Nephron progenitor cell (in vitro differentiated cells): ENCODE measurements at regions not wholly inside any gene's neighbourhood (a gene's known extent, or its start where the extent isn't known, plus 50 kb on each side); places are given as distances from the start of the nearest gene placed in this dataset.
A peak's percentile ranks its signal among the peaks of the same experiment; 100 is the strongest.
"Not testable (repeated sequence)": the region's sequence is repeated elsewhere in the genome, so short reads cannot be mapped to it uniquely, and the experiment has no call there.

Source experiments
- DNase-seq: peaks from one replicate; pipeline ENCODE4 v3.0.0; 2021
- H3K27ac Mint-ChIP-seq: 2 replicates; pipeline ENCODE4 v1.8.0; 2021; ENCODE audit warnings: mild to moderate bottlenecking, moderate library complexity, mixed read lengths
- H3K27me3 Mint-ChIP-seq: 2 replicates; pipeline ENCODE4 v1.8.0; 2021; ENCODE audit warnings: mild to moderate bottlenecking, low read depth, mixed read lengths; ENCODE audit not compliant: poor library complexity
- H3K36me3 Mint-ChIP-seq: 2 replicates; pipeline ENCODE4 v1.8.0; 2021; ENCODE audit warnings: low read depth, mixed read lengths
- H3K4me1 Mint-ChIP-seq: 2 replicates; pipeline ENCODE4 v1.8.0; 2021; ENCODE audit warnings: mixed read lengths
- H3K4me3 Mint-ChIP-seq: 2 replicates; pipeline ENCODE4 v1.8.0; 2021; ENCODE audit warnings: mild to moderate bottlenecking, moderate library complexity, mixed read lengths
- H3K9me3 Mint-ChIP-seq: 2 replicates; pipeline ENCODE4 v1.8.0; 2021; ENCODE audit warnings: mild to moderate bottlenecking, moderate library complexity, mixed read lengths
- CTCF ChIP-seq: fragments of 200-600 bp; sonication (generic); IDR thresholded peaks from 2 replicates; pipeline ENCODE4 v1.5.0; 2021; ENCODE audit warnings: antibody characterized with exemption

GRCh38 chr10:33484787-33485186 lies 150.3 kb upstream of the NRP1 start:
- peak overlapping the region; percentile 76 for H3K27ac Mint-ChIP-seq
- peaks cover 12% of the 10 kb centered on the region for H3K9me3 Mint-ChIP-seq
- no peak for DNase-seq
- H3K4me3 Mint-ChIP-seq = peak overlapping the region; percentile 10
- no peak for TF ChIP-seq CTCF
- peaks cover 49% of the 10 kb centered on the region for H3K4me1 Mint-ChIP-seq
- peaks cover 12% of the 10 kb centered on the region for H3K36me3 Mint-ChIP-seq
- H3K27me3 Mint-ChIP-seq = no peaks in the 10 kb centered on the region

DNA sequence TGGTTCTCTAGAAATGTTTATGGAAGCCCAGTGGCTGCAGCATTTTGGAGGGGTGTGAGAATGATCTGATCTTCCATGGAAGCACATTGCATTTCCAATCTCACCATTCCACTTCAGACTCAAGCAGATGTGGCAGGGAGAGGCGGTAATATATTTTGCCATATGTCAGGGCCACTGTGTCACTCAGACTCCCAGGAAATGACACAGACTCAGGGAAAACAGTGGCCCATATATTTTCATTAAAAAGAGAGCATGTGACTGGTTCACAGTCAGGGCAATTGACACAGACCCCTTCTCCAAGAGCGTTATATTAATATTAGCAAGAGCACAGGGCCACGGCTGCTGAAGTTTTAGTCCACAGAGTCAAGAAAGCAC lies 149.3 kb upstream of the NRP1 start:
- peak overlapping the region; percentile 20 for H3K4me3 Mint-ChIP-seq
- TF ChIP-seq CTCF = no peak
- H3K27me3 Mint-ChIP-seq = no peaks in the 10 kb centered on the region
- H3K4me1 Mint-ChIP-seq = peaks cover 59% of the 10 kb centered on the region
- peaks cover 22% of the 10 kb centered on the region for H3K9me3 Mint-ChIP-seq
- no peak for DNase-seq
- peaks cover 18% of the 10 kb centered on the region for H3K36me3 Mint-ChIP-seq
- H3K27ac Mint-ChIP-seq = peak overlapping the region; percentile 95

- Mint-ChIP-seq H3K27ac (peak overlapping the region; percentile 95), H3K4me3 (peak overlapping the region; percentile 20), H3K4me1 (peaks cover 65% of the 10 kb centered on the region), H3K36me3 (peaks cover 18% of the 10 kb centered on the region), H3K27me3 (no peaks in the 10 kb centered on the region), H3K9me3 (peaks cover 25% of the 10 kb centered on the region)
- no peak for DNase-seq
- no peak for TF ChIP-seq CTCF
Measured at GRCh38 chr10:33483124-33483815, 148.8 kb upstream of the NRP1 start.

DNA sequence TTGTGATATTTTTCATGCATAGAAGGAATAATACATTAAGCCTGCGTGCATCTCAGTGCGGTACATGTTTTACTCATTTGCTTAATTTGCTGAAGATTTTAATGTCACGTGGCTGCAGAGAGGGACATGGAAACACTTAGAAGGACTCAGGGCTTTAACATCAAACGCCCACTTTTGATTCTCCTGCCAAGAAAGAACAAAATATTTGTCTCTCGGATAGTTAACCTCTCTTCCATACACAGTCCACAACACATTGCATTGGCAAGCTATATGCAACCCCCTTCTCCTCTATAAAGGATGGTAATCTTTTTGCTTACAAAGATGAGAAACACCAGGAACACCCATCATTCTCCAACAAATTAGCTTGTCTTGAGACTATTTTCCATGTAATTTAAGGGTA lies 148.0 kb upstream of the NRP1 start:
- Mint-ChIP-seq H3K9me3 (peaks cover 25% of the 10 kb centered on the region), H3K4me3 (no peak overlapping the region), H3K36me3 (peaks cover 18% of the 10 kb centered on the region), H3K4me1 (peaks cover 72% of the 10 kb centered on the region), H3K27me3 (no peaks in the 10 kb centered on the region), H3K27ac (peak overlapping the region; percentile 95)
- no peak for TF ChIP-seq CTCF
- DNase-seq = no peak

DNA sequence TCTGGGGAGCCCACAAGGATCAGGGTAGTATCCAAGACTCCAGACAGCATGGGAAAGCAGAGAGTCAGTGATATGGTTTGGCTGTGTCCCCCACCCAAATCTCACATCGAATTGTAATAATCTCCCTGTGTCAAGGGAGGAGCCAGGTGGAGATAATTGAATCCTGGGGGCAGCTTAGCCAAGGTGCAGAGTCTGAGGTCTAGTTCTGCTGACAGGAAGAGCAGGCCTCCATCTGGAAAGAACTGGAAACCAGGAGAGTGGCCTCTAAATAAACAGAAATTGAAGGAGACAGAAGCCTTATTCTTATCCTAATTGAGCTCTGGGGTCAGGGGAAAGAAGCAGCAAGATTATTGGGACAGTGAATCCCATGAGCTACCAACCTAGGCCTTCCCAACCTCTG lies 146.7 kb upstream of the NRP1 start:
- Mint-ChIP-seq H3K36me3 (peaks cover 18% of the 10 kb centered on the region), H3K27me3 (no peaks in the 10 kb centered on the region), H3K9me3 (peaks cover 30% of the 10 kb centered on the region)

GRCh38 chr10:33480417-33480816 lies 145.9 kb upstream of the NRP1 start:
- H3K4me1 Mint-ChIP-seq = peaks cover 80% of the 10 kb centered on the region
- not testable (repeated sequence) for H3K4me3 Mint-ChIP-seq, H3K27ac Mint-ChIP-seq, DNase-seq, H3K27me3 Mint-ChIP-seq
- peaks cover 32% of the 10 kb centered on the region for H3K9me3 Mint-ChIP-seq
- peaks cover 18% of the 10 kb centered on the region for H3K36me3 Mint-ChIP-seq

More for the DNA sequence above, 146.7 kb upstream of the NRP1 start:
- no peak for DNase-seq
- Mint-ChIP-seq H3K4me1 (peaks cover 82% of the 10 kb centered on the region), H3K27ac (peak overlapping the region; percentile 91), H3K4me3 (no peak overlapping the region)
- TF ChIP-seq CTCF = no peak
